ENCODE measurements at regions not wholly inside any gene's neighbourhood (a gene's known extent, or its start where the extent isn't known, plus 50 kb on each side); places are given as distances from the start of the nearest gene placed in this dataset.
"Not testable (repeated sequence)": the region's sequence is repeated elsewhere in the genome, so short reads cannot be mapped to it uniquely, and the experiment has no call there.

DNA sequence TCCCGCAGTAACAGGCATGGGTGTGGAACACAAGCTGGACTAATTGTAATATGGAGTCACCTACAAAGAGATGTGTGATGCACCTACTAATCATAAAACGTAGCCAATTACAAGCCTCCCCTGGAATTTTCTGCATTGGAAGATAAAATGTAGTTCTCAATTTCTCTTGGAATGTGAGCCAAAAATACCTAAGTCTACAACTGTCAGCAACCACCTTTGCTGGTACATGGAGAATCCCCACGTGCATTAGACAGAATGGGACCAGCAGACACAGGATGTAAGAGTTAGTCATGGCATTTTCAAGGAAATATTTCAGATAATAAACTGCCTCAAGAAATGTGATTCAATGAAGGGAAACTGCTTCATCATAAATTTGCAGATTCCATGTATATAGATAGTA is 85.6 kb upstream of the DCC start:
- no peaks in the 10 kb centered on the region for H3K36me3 ChIP-seq
- DNase-seq: no peak
- H3K4me1 ChIP-seq: no peaks in the 10 kb centered on the region
- no peak overlapping the region for H3K4me3 ChIP-seq
- no peaks in the 10 kb centered on the region for H3K9me3 ChIP-seq
- intact Hi-C loops (cut with DNase I; ENCODE audit: low total_unique reads): no loop called here
- no peaks in the 10 kb centered on the region for H3K27me3 ChIP-seq
- H3K27ac ChIP-seq: no peak overlapping the region
- TF ChIP-seq, protein P1, sequence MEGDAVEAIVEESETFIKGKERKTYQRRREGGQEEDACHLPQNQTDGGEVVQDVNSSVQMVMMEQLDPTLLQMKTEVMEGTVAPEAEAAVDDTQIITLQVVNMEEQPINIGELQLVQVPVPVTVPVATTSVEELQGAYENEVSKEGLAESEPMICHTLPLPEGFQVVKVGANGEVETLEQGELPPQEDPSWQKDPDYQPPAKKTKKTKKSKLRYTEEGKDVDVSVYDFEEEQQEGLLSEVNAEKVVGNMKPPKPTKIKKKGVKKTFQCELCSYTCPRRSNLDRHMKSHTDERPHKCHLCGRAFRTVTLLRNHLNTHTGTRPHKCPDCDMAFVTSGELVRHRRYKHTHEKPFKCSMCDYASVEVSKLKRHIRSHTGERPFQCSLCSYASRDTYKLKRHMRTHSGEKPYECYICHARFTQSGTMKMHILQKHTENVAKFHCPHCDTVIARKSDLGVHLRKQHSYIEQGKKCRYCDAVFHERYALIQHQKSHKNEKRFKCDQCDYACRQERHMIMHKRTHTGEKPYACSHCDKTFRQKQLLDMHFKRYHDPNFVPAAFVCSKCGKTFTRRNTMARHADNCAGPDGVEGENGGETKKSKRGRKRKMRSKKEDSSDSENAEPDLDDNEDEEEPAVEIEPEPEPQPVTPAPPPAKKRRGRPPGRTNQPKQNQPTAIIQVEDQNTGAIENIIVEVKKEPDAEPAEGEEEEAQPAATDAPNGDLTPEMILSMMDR (IDR thresholded peaks at IDR 0.05): no peak
- no peak for TF ChIP-seq POLR2A (IDR thresholded peaks at IDR 0.05)

- H3K9me3 ChIP-seq; intact Hi-C loops (cut with DNase I; ENCODE audit: low total_unique reads); H3K36me3 ChIP-seq; H3K4me1 ChIP-seq; H3K4me3 ChIP-seq; H3K27me3 ChIP-seq; DNase-seq; H3K27ac ChIP-seq: not testable (repeated sequence)
Measured at GRCh38 chr18:52257417-52257816, 82.6 kb upstream of the DCC start.

DNA sequence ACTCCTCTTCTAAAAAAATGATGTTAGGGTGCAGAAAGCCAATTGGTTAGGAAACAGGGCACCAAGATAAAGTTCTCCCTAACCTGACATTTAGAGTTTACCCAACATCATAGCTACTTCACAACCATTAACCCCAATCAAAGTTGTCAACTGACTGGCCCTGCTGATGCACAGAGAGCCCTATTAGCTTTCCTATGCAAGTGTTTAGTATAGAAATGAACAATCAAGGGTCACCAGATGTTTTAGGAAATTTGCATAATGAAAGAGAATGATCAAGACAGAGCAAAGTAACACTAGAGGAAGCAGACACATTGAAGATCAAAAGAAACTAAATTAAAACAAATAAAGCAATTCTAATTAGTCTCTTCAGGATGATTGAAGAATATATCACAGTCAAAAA is 64.2 kb upstream of the DCC start:
- TF ChIP-seq, protein P1 (IDR thresholded peaks at IDR 0.05): no peak
- no peak for TF ChIP-seq POLR2A (IDR thresholded peaks at IDR 0.05)

GRCh38 chr18:52277785-52278184 is 62.2 kb upstream of the DCC start:
- Histone ChIP-seq H3K4me3 (no peak overlapping the region), H3K36me3 (no peaks in the 10 kb centered on the region), H3K27ac (no peak overlapping the region), H3K27me3 (no peaks in the 10 kb centered on the region), H3K4me1 (no peaks in the 10 kb centered on the region), H3K9me3 (no peaks in the 10 kb centered on the region)
- no peak for TF ChIP-seq POLR2A (IDR thresholded peaks at IDR 0.05)
- TF ChIP-seq, protein P1 (IDR thresholded peaks at IDR 0.05): no peak
- no peak for DNase-seq
- intact Hi-C loops (cut with DNase I; ENCODE audit: low total_unique reads): no loop called here

More for the DNA sequence above, 64.2 kb upstream of the DCC start:
- intact Hi-C loops (cut with DNase I; ENCODE audit: low total_unique reads): no loop called here
- Histone ChIP-seq H3K36me3 (no peaks in the 10 kb centered on the region), H3K4me1 (no peaks in the 10 kb centered on the region), H3K27me3 (no peaks in the 10 kb centered on the region), H3K9me3 (no peaks in the 10 kb centered on the region), H3K27ac (no peak overlapping the region), H3K4me3 (no peak overlapping the region)
- no peak for DNase-seq

DNA sequence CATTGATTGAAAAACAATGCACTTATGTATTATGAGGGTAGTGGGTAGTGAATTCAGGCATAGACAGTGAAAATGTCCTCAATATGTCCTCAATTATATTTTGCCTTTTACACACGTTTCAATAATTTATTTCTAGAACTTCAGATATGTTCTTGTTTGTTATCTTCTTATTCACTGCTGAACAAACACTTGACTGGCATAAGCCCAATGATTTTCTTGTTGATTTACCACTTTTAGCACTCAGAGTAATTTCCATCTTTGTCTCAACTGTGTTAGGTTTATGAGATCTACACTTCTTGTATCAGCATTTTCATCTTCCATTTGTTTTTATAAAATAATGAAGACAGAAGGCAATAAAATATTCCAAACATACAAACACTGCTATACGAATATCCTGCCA is 61.8 kb upstream of the DCC start:
- H3K36me3 ChIP-seq: no peaks in the 10 kb centered on the region
- no peaks in the 10 kb centered on the region for H3K4me1 ChIP-seq
- H3K27ac ChIP-seq: no peak overlapping the region
- H3K27me3 ChIP-seq: no peaks in the 10 kb centered on the region
- TF ChIP-seq POLR2A (IDR thresholded peaks at IDR 0.05): no peak
- TF ChIP-seq, protein P1 (IDR thresholded peaks at IDR 0.05): no peak
- H3K9me3 ChIP-seq: no peaks in the 10 kb centered on the region
- DNase-seq: no peak
- H3K4me3 ChIP-seq: no peak overlapping the region
- intact Hi-C loops (cut with DNase I; ENCODE audit: low total_unique reads): no loop called here

- no peaks in the 10 kb centered on the region for H3K36me3 ChIP-seq
- H3K27me3 ChIP-seq: no peaks in the 10 kb centered on the region
- no peak overlapping the region for H3K27ac ChIP-seq
- intact Hi-C loops (cut with DNase I; ENCODE audit: low total_unique reads): no loop called here
- TF ChIP-seq POLR2A (IDR thresholded peaks at IDR 0.05): no peak
- TF ChIP-seq, protein P1 (IDR thresholded peaks at IDR 0.05): no peak
- no peak for DNase-seq
- no peaks in the 10 kb centered on the region for H3K4me1 ChIP-seq
- no peak overlapping the region for H3K4me3 ChIP-seq
- H3K9me3 ChIP-seq: no peaks in the 10 kb centered on the region
Measured at GRCh38 chr18:52280702-52281101, 59.3 kb upstream of the DCC start.

Measured in uterus (tissue), 3 donors.